Ishikawa (cell line): ENCODE measurements at regions not wholly inside any gene's neighbourhood (a gene's known extent, or its start where the extent isn't known, plus 50 kb on each side); places are given as distances from the start of the nearest gene placed in this dataset.

Source experiments
- CEBPB ChIP-seq: IDR thresholded peaks from 2 replicates; pipeline ENCODE4 v1.6.1; 2012
- CREB1 ChIP-seq: IDR thresholded peaks from 2 replicates; pipeline ENCODE4 v1.6.1; 2012; ENCODE audit warnings: low read depth
- EGR1 ChIP-seq: IDR thresholded peaks from 2 replicates; pipeline ENCODE4 v1.6.1; 2012
- EP300 ChIP-seq: IDR thresholded peaks from 2 replicates; pipeline ENCODE4 v1.6.1; 2012; ENCODE audit warnings: borderline replicate concordance
- FOXM1 ChIP-seq: IDR thresholded peaks from 2 replicates; pipeline ENCODE4 v1.6.1; 2012; ENCODE audit warnings: low read depth, borderline replicate concordance
- MAX ChIP-seq: IDR thresholded peaks from 2 replicates; pipeline ENCODE4 v1.6.1; 2012
- NFIC ChIP-seq: IDR thresholded peaks from 2 replicates; pipeline ENCODE4 v1.6.1; 2012
- RAD21 ChIP-seq: IDR thresholded peaks from 2 replicates; pipeline ENCODE4 v1.6.1; 2012; ENCODE audit warnings: low read depth
- REST ChIP-seq: IDR thresholded peaks from 2 replicates; pipeline ENCODE4 v1.6.1; 2012; ENCODE audit warnings: low read depth, mild to moderate bottlenecking
- TAF1 ChIP-seq: IDR thresholded peaks from 2 replicates; pipeline ENCODE4 v1.6.1; 2012; ENCODE audit warnings: low read depth, mild to moderate bottlenecking
- TCF12 ChIP-seq: IDR thresholded peaks from 2 replicates; pipeline ENCODE4 v1.6.1; 2012; ENCODE audit warnings: low read depth
- TEAD4 ChIP-seq: IDR thresholded peaks from 2 replicates; pipeline ENCODE4 v1.6.1; 2012
- USF1 ChIP-seq: IDR thresholded peaks from 2 replicates; pipeline ENCODE4 v1.6.1; 2012
- YY1 ChIP-seq: IDR thresholded peaks from 2 replicates; pipeline ENCODE4 v1.6.1; 2012; ENCODE audit warnings: low read depth
- ZBTB7A ChIP-seq: IDR thresholded peaks from 2 replicates; pipeline ENCODE4 v1.6.1; 2012; ENCODE audit warnings: low read depth

GRCh38 chr1:239586128-239586527 lies 199.8 kb downstream of the CHRM3 start:
- no peak for TF ChIP-seq TEAD4
- no peak for TF ChIP-seq EP300
- TF ChIP-seq REST, result no peak
- no peak for TF ChIP-seq CREB1
- TF ChIP-seq CEBPB, result no peak
- TF ChIP-seq TAF1, result no peak
- TF ChIP-seq NFIC, result no peak
- TF ChIP-seq ZBTB7A, result no peak
- no peak for TF ChIP-seq MAX
- no peak for TF ChIP-seq FOXM1
- TF ChIP-seq YY1, result no peak
- no peak for TF ChIP-seq USF1
- TF ChIP-seq TCF12, result no peak
- TF ChIP-seq EGR1, result no peak
- TF ChIP-seq RAD21, result no peak

GRCh38 chr1:239587066-239587465 lies 200.7 kb downstream of the CHRM3 start:
- no peak for TF ChIP-seq CREB1
- TF ChIP-seq TCF12, result no peak
- no peak for TF ChIP-seq YY1
- no peak for TF ChIP-seq EP300
- TF ChIP-seq REST, result no peak
- TF ChIP-seq CEBPB, result no peak
- TF ChIP-seq RAD21, result no peak
- no peak for TF ChIP-seq USF1
- no peak for TF ChIP-seq ZBTB7A
- no peak for TF ChIP-seq MAX
- no peak for TF ChIP-seq NFIC
- TF ChIP-seq TEAD4, result no peak
- no peak for TF ChIP-seq EGR1
- no peak for TF ChIP-seq TAF1
- TF ChIP-seq FOXM1, result no peak

GRCh38 chr1:239587574-239588369 lies 201.4 kb downstream of the CHRM3 start:
- TF ChIP-seq REST (no peak), ZBTB7A (no peak), CEBPB (no peak), USF1 (no peak), NFIC (no peak)

GRCh38 chr1:239590556-239590955 lies 204.2 kb downstream of the CHRM3 start:
- TF ChIP-seq REST (no peak), MAX (no peak), ZBTB7A (no peak), USF1 (no peak), TCF12 (no peak), TAF1 (no peak), NFIC (no peak), EGR1 (no peak), TEAD4 (no peak)
